ENCODE measurements at regions not wholly inside any gene's neighbourhood (a gene's known extent, or its start where the extent isn't known, plus 50 kb on each side); places are given as distances from the start of the nearest gene placed in this dataset.

- no peak overlapping the region for H3K4me3 ChIP-seq (ENCODE audit: low read depth, low read length)
- no peak overlapping the region for H4K91ac ChIP-seq (ENCODE audit: low read depth, low read length)
- H3K14ac ChIP-seq (ENCODE audit: low read length) = no peak overlapping the region
- H3K18ac ChIP-seq (ENCODE audit: low read length) = no peak overlapping the region
- peak overlapping the region; percentile 75 for H3K4me2 ChIP-seq (ENCODE audit: low read length)
- no peak overlapping the region for H3K23ac ChIP-seq (ENCODE audit: low read length)
- no CpG with 5 or more reads among the region's 16 CpGs for WGBS (ENCODE audit: extremely low coverage, insufficient coverage, insufficient read length)
- no peaks in the 10 kb centered on the region for H3K27me3 ChIP-seq (ENCODE audit: insufficient read depth, low read length)
- no peak overlapping the region for H2BK120ac ChIP-seq (ENCODE audit: insufficient read depth, low read length, poor library complexity)
- no peak overlapping the region for H2BK12ac ChIP-seq (ENCODE audit: low read length)
- no peak overlapping the region for H3K27ac ChIP-seq (ENCODE audit: low read depth, low read length)
- no peaks in the 10 kb centered on the region for H3K79me2 ChIP-seq (ENCODE audit: control insufficient read depth, insufficient read depth, low read length, poor library complexity)
- H3K36me3 ChIP-seq (ENCODE audit: control insufficient read depth in 1 of 2, insufficient read depth in 2 of 2, low read length in 2 of 2) = no peaks in the 10 kb centered on the region
- H3K4me1 ChIP-seq (ENCODE audit: control insufficient read depth in 1 of 2, insufficient read depth in 2 of 2, low read length in 2 of 2) = peaks cover 0 to 2% of the 10 kb centered on the region in 2 experiments
- H3K4ac ChIP-seq (ENCODE audit: low read depth, low read length) = no peak overlapping the region
- H2AK5ac ChIP-seq (ENCODE audit: low read length) = no peak overlapping the region
- no peak overlapping the region for H3K9ac ChIP-seq (ENCODE audit: low read length)
- no peak overlapping the region for H4K12ac ChIP-seq (ENCODE audit: low read depth, low read length)
- no peak overlapping the region for H2AFZ ChIP-seq (ENCODE audit: insufficient read depth, low read length, poor library complexity)
- no peaks in the 10 kb centered on the region for H3K79me1 ChIP-seq (ENCODE audit: low read length)
- peak in 1 of 2 donors; percentile 16 for DNase-seq
- no peaks in the 10 kb centered on the region for H3K9me3 ChIP-seq (ENCODE audit: insufficient read depth, low read depth, low read length)
- no peak overlapping the region for H2BK5ac ChIP-seq (ENCODE audit: low read depth, low read length, poor library complexity)
- H4K8ac ChIP-seq (ENCODE audit: low read depth, low read length) = peak overlapping the region; percentile 65
These were observed 154.4 kb downstream of the TUSC7 start for GRCh38 chr3:116863822-116864589.

GRCh38 chr3:116864590-116864927, 155.0 kb downstream of the TUSC7 start:
- Histone ChIP-seq H3K79me1 (ENCODE audit: low read length) (no peaks in the 10 kb centered on the region), H3K36me3 (ENCODE audit: control insufficient read depth in 1 of 2, insufficient read depth in 2 of 2, low read length in 2 of 2) (no peaks in the 10 kb centered on the region), H3K9ac (ENCODE audit: low read length) (no peak overlapping the region), H3K27ac (ENCODE audit: low read depth, low read length) (no peak overlapping the region), H3K18ac (ENCODE audit: low read length) (no peak overlapping the region), H4K91ac (ENCODE audit: low read depth, low read length) (no peak overlapping the region), H3K4me3 (ENCODE audit: low read depth, low read length) (no peak overlapping the region), H2BK12ac (ENCODE audit: low read length) (no peak overlapping the region), H2BK5ac (ENCODE audit: low read depth, low read length, poor library complexity) (no peak overlapping the region), H3K4ac (ENCODE audit: low read depth, low read length) (no peak overlapping the region), H2AK5ac (ENCODE audit: low read length) (no peak overlapping the region), H3K4me2 (ENCODE audit: low read length) (peak overlapping the region; percentile 75), H3K4me1 (ENCODE audit: control insufficient read depth in 1 of 2, insufficient read depth in 2 of 2, low read length in 2 of 2) (peaks cover 0 to 2% of the 10 kb centered on the region in 2 experiments), H2BK120ac (ENCODE audit: insufficient read depth, low read length, poor library complexity) (no peak overlapping the region), H3K14ac (ENCODE audit: low read length) (no peak overlapping the region), H2AFZ (ENCODE audit: insufficient read depth, low read length, poor library complexity) (no peak overlapping the region), H3K27me3 (ENCODE audit: insufficient read depth, low read length) (no peaks in the 10 kb centered on the region), H3K9me3 (ENCODE audit: insufficient read depth, low read depth, low read length) (no peaks in the 10 kb centered on the region), H4K8ac (ENCODE audit: low read depth, low read length) (no peak overlapping the region), H4K12ac (ENCODE audit: low read depth, low read length) (no peak overlapping the region), H3K23ac (ENCODE audit: low read length) (no peak overlapping the region), H3K79me2 (ENCODE audit: control insufficient read depth, insufficient read depth, low read length, poor library complexity) (no peaks in the 10 kb centered on the region)
- no peak for DNase-seq
- WGBS (ENCODE audit: extremely low coverage, insufficient coverage, insufficient read length) = no CpG with 5 or more reads among the region's 7 CpGs

- Histone ChIP-seq H3K9ac (ENCODE audit: low read length) (no peak overlapping the region), H2BK5ac (ENCODE audit: low read depth, low read length, poor library complexity) (no peak overlapping the region), H4K12ac (ENCODE audit: low read depth, low read length) (no peak overlapping the region), H2AK5ac (ENCODE audit: low read length) (no peak overlapping the region), H3K36me3 (ENCODE audit: control insufficient read depth in 1 of 2, insufficient read depth in 2 of 2, low read length in 2 of 2) (no peaks in the 10 kb centered on the region), H3K18ac (ENCODE audit: low read length) (no peak overlapping the region), H3K23ac (ENCODE audit: low read length) (no peak overlapping the region), H3K79me2 (ENCODE audit: control insufficient read depth, insufficient read depth, low read length, poor library complexity) (no peaks in the 10 kb centered on the region), H2BK12ac (ENCODE audit: low read length) (no peak overlapping the region), H3K79me1 (ENCODE audit: low read length) (no peaks in the 10 kb centered on the region), H3K4me2 (ENCODE audit: low read length) (no peak overlapping the region), H3K4me1 (ENCODE audit: control insufficient read depth in 1 of 2, insufficient read depth in 2 of 2, low read length in 2 of 2) (no peaks in the 10 kb centered on the region), H2AFZ (ENCODE audit: insufficient read depth, low read length, poor library complexity) (no peak overlapping the region), H2BK120ac (ENCODE audit: insufficient read depth, low read length, poor library complexity) (no peak overlapping the region), H3K4ac (ENCODE audit: low read depth, low read length) (no peak overlapping the region), H4K91ac (ENCODE audit: low read depth, low read length) (no peak overlapping the region), H3K14ac (ENCODE audit: low read length) (no peak overlapping the region), H3K4me3 (ENCODE audit: low read depth, low read length) (no peak overlapping the region), H3K9me3 (ENCODE audit: insufficient read depth, low read depth, low read length) (no peaks in the 10 kb centered on the region), H3K27me3 (ENCODE audit: insufficient read depth, low read length) (no peaks in the 10 kb centered on the region), H3K27ac (ENCODE audit: low read depth, low read length) (no peak overlapping the region), H4K8ac (ENCODE audit: low read depth, low read length) (no peak overlapping the region)
- no peak for DNase-seq
- no CpG with 5 or more reads among the region's 4 CpGs for WGBS (ENCODE audit: extremely low coverage, insufficient coverage, insufficient read length)
These were observed 160.8 kb downstream of the TUSC7 start for GRCh38 chr3:116870379-116870778.

GRCh38 chr3:116871905-116872304, 162.3 kb downstream of the TUSC7 start:
- H2AK5ac ChIP-seq (ENCODE audit: low read length) = no peak overlapping the region
- H4K91ac ChIP-seq (ENCODE audit: low read depth, low read length) = no peak overlapping the region
- no peak overlapping the region for H2BK12ac ChIP-seq (ENCODE audit: low read length)
- no peak overlapping the region for H3K18ac ChIP-seq (ENCODE audit: low read length)
- no peaks in the 10 kb centered on the region for H3K79me2 ChIP-seq (ENCODE audit: control insufficient read depth, insufficient read depth, low read length, poor library complexity)
- H3K27me3 ChIP-seq (ENCODE audit: insufficient read depth, low read length) = no peaks in the 10 kb centered on the region
- H3K27ac ChIP-seq (ENCODE audit: low read depth, low read length) = no peak overlapping the region
- no peak overlapping the region for H3K9ac ChIP-seq (ENCODE audit: low read length)
- H2AFZ ChIP-seq (ENCODE audit: insufficient read depth, low read length, poor library complexity) = no peak overlapping the region
- no peaks in the 10 kb centered on the region for H3K36me3 ChIP-seq (ENCODE audit: control insufficient read depth in 1 of 2, insufficient read depth in 2 of 2, low read length in 2 of 2)
- H2BK5ac ChIP-seq (ENCODE audit: low read depth, low read length, poor library complexity) = no peak overlapping the region
- no peak overlapping the region for H3K4me3 ChIP-seq (ENCODE audit: low read depth, low read length)
- no peaks in the 10 kb centered on the region for H3K79me1 ChIP-seq (ENCODE audit: low read length)
- WGBS (ENCODE audit: extremely low coverage, insufficient coverage, insufficient read length) = no CpG with 5 or more reads among the region's 1 CpG
- no peak overlapping the region for H3K23ac ChIP-seq (ENCODE audit: low read length)
- no peak for DNase-seq
- no peak overlapping the region for H3K4ac ChIP-seq (ENCODE audit: low read depth, low read length)
- H2BK120ac ChIP-seq (ENCODE audit: insufficient read depth, low read length, poor library complexity) = no peak overlapping the region
- H3K9me3 ChIP-seq (ENCODE audit: insufficient read depth, low read depth, low read length) = no peaks in the 10 kb centered on the region
- H4K8ac ChIP-seq (ENCODE audit: low read depth, low read length) = no peak overlapping the region
- H3K4me1 ChIP-seq (ENCODE audit: control insufficient read depth in 1 of 2, insufficient read depth in 2 of 2, low read length in 2 of 2) = no peaks in the 10 kb centered on the region
- H3K4me2 ChIP-seq (ENCODE audit: low read length) = no peak overlapping the region
- no peak overlapping the region for H3K14ac ChIP-seq (ENCODE audit: low read length)
- H4K12ac ChIP-seq (ENCODE audit: low read depth, low read length) = no peak overlapping the region

Measured in trophoblast cell (in vitro differentiated cells and primary cell).